ENCODE measurements at regions not wholly inside any gene's neighbourhood (a gene's known extent, or its start where the extent isn't known, plus 50 kb on each side); places are given as distances from the start of the nearest gene placed in this dataset.

- TF ChIP-seq ZNF263 (CRISPR knock-in tag; IDR thresholded peaks at IDR 0.05; ENCODE audit: low read depth) (no peak), CTCF (IDR thresholded peaks at IDR 0.05) (no peak), STAT6 (CRISPR knock-in tag; conservative IDR thresholded peaks at IDR 0.05; ENCODE audit: low read depth) (no peak), IRF2 (CRISPR knock-in tag; IDR thresholded peaks at IDR 0.05; ENCODE audit: borderline replicate concordance, low read depth) (no peak)
Observed at GRCh38 chr1:14499312-14500040, 99.0 kb upstream of the KAZN start.
